ENCODE measurements at regions not wholly inside any gene's neighbourhood (a gene's known extent, or its start where the extent isn't known, plus 50 kb on each side); places are given as distances from the start of the nearest gene placed in this dataset.

GRCh38 chr11:43116071-43116470, 195.7 kb upstream of the API5 start:
- no peaks in the 10 kb centered on the region for H3K9me2 ChIP-seq (replicated peaks; ENCODE audit: control insufficient read depth, low read length)
- H3K4me3 ChIP-seq (ENCODE audit: low read length), result no peak overlapping the region
- no peaks in the 10 kb centered on the region for H4K20me1 ChIP-seq (ENCODE audit: control insufficient read depth, insufficient read depth, low read depth, low read length)
- H3K79me2 ChIP-seq (ENCODE audit: control insufficient read depth, low read length), result no peaks in the 10 kb centered on the region
- no peaks in the 10 kb centered on the region for H3K27me3 ChIP-seq (ENCODE audit: control insufficient read depth, low read length)
- H3K27ac ChIP-seq (ENCODE audit: low read depth, low read length), result no peak overlapping the region
- H3K36me3 ChIP-seq (ENCODE audit: control insufficient read depth, low read length), result no peaks in the 10 kb centered on the region
- H3K9me3 ChIP-seq (ENCODE audit: control insufficient read depth, insufficient read depth, low read length), result no peaks in the 10 kb centered on the region
- no peak overlapping the region for H3K4me2 ChIP-seq (ENCODE audit: low read length)
- H3F3A ChIP-seq (ENCODE audit: control insufficient read depth, insufficient read depth), result no peaks in the 10 kb centered on the region
- no peak for TF ChIP-seq CTCF (IDR thresholded peaks at IDR 0.05; ENCODE audit: low read depth, low read length, poor library complexity, severe bottlenecking)
- H3K4me1 ChIP-seq (ENCODE audit: control insufficient read depth, low read length), result no peaks in the 10 kb centered on the region

- H3K79me2 ChIP-seq (ENCODE audit: control insufficient read depth, low read length), result no peaks in the 10 kb centered on the region
- H3K4me1 ChIP-seq (ENCODE audit: control insufficient read depth, low read length), result no peaks in the 10 kb centered on the region
- no peak for TF ChIP-seq CTCF (IDR thresholded peaks at IDR 0.05; ENCODE audit: low read depth, low read length, poor library complexity, severe bottlenecking)
- no peak for TF ChIP-seq EZH2phosphoT487 (IDR thresholded peaks at IDR 0.05; ENCODE audit: borderline replicate concordance, low read length)
- H4K20me1 ChIP-seq (ENCODE audit: control insufficient read depth, insufficient read depth, low read depth, low read length), result no peaks in the 10 kb centered on the region
- H3K36me3 ChIP-seq (ENCODE audit: control insufficient read depth, low read length), result no peaks in the 10 kb centered on the region
- no peaks in the 10 kb centered on the region for H3K9me3 ChIP-seq (ENCODE audit: control insufficient read depth, insufficient read depth, low read length)
- no peak overlapping the region for H3K4me3 ChIP-seq (ENCODE audit: low read length)
- H3K27me3 ChIP-seq (ENCODE audit: control insufficient read depth, low read length), result no peaks in the 10 kb centered on the region
- H3K4me2 ChIP-seq (ENCODE audit: low read length), result no peak overlapping the region
- H3K27ac ChIP-seq (ENCODE audit: low read depth, low read length), result no peak overlapping the region
- no peaks in the 10 kb centered on the region for H3F3A ChIP-seq (ENCODE audit: control insufficient read depth, insufficient read depth)
- no peaks in the 10 kb centered on the region; the same call in 1 of the 2 replicates for H3K9me2 ChIP-seq (replicated peaks; ENCODE audit: control insufficient read depth, low read length)
Observed at GRCh38 chr11:43119275-43119970, 192.4 kb upstream of the API5 start.

GRCh38 chr11:43122546-43122945, 189.2 kb upstream of the API5 start:
- Histone ChIP-seq H3F3A (ENCODE audit: control insufficient read depth, insufficient read depth) (no peaks in the 10 kb centered on the region), H3K79me2 (ENCODE audit: control insufficient read depth, low read length) (no peaks in the 10 kb centered on the region), H3K9me3 (ENCODE audit: control insufficient read depth, insufficient read depth, low read length) (no peaks in the 10 kb centered on the region), H3K27me3 (ENCODE audit: control insufficient read depth, low read length) (no peaks in the 10 kb centered on the region), H3K4me2 (ENCODE audit: low read length) (no peak overlapping the region), H3K4me3 (ENCODE audit: low read length) (no peak overlapping the region), H3K9me2 (replicated peaks; ENCODE audit: control insufficient read depth, low read length) (no peaks in the 10 kb centered on the region; the same call in 1 of the 2 replicates), H4K20me1 (ENCODE audit: control insufficient read depth, insufficient read depth, low read depth, low read length) (no peaks in the 10 kb centered on the region), H3K27ac (ENCODE audit: low read depth, low read length) (no peak overlapping the region), H3K4me1 (ENCODE audit: control insufficient read depth, low read length) (no peaks in the 10 kb centered on the region), H3K36me3 (ENCODE audit: control insufficient read depth, low read length) (no peaks in the 10 kb centered on the region)
- TF ChIP-seq EZH2phosphoT487 (IDR thresholded peaks at IDR 0.05; ENCODE audit: borderline replicate concordance, low read length), result no peak
- no peak for TF ChIP-seq CTCF (IDR thresholded peaks at IDR 0.05; ENCODE audit: low read depth, low read length, poor library complexity, severe bottlenecking)

Data from DOHH2 (cell line).